Left ventricle myocardium inferior (tissue), 1 donor: ENCODE measurements at regions not wholly inside any gene's neighbourhood (a gene's known extent, or its start where the extent isn't known, plus 50 kb on each side); places are given as distances from the start of the nearest gene placed in this dataset.
"Not testable (repeated sequence)": the region's sequence is repeated elsewhere in the genome, so short reads cannot be mapped to it uniquely, and the experiment has no call there.

Experiments used
- DNase-seq: peaks from one replicate; pipeline ENCODE4 v3.0.0-alpha.2; 2020
- H3K27ac ChIP-seq: fragments of 200-600 bp; replicated peaks from 2 replicates; pipeline ENCODE4 v1.8.0; 2021
- H3K27me3 ChIP-seq: fragments of 200-600 bp; 2 replicates; pipeline ENCODE4 v1.8.0; 2021; ENCODE audit warnings: low read depth
- H3K36me3 ChIP-seq: fragments of 200-600 bp; 2 replicates; pipeline ENCODE4 v1.8.0; 2021
- H3K4me1 ChIP-seq: fragments of 200-600 bp; 2 replicates; pipeline ENCODE4 v1.8.0; 2021
- H3K4me3 ChIP-seq: fragments of 200-600 bp; 2 replicates; pipeline ENCODE4 v1.8.0; 2021; ENCODE audit warnings: mild to moderate bottlenecking, moderate library complexity
- H3K9me3 ChIP-seq: fragments of 200-600 bp; replicated peaks from 2 replicates; pipeline ENCODE4 v1.8.0; 2021
- CTCF ChIP-seq: fragments of 200-600 bp; IDR thresholded peaks from 2 replicates; pipeline ENCODE4 v1.8.0; 2021; ENCODE audit warnings: antibody characterized with exemption, mild to moderate bottlenecking, borderline replicate concordance
- intact Hi-C: fragments of 100-400 bp; cut with micrococcal nuclease; formaldehyde crosslinking; loops from one replicate; pipeline ENCODE4 v1.11.0; 2022
- donor health status: DM: no; HTN: yes; CAD: no; lungs with severe emphysema.

DNA sequence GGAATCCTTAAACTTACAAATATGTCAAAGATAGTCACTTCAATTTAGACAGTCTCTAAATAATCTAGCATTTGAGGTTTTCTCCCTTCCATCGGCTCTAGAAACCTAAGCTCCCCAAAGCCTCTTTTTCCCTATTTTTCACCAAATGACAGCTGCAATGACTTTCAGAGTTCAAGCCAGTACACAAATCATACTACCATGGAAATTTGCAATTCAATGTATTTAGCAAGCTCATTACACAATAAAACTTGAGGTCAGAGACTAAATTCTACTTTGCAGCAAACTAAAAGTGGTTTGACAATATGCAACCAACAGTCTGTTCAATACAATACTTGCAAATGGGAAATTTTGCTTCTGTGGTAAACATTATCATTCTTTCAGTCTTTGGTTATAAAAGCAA, 80.3 kb downstream of the SKIDA1 start:
- peaks cover 12% of the 10 kb centered on the region for H3K9me3 ChIP-seq
- H3K4me1 ChIP-seq: no peaks in the 10 kb centered on the region
- no peaks in the 10 kb centered on the region for H3K27me3 ChIP-seq
- H3K36me3 ChIP-seq: no peaks in the 10 kb centered on the region
- no peak overlapping the region for H3K27ac ChIP-seq
- no peak overlapping the region for H3K4me3 ChIP-seq
- DNase-seq: no peak
- no peak for TF ChIP-seq CTCF
- intact Hi-C loops: no loop called here

DNA sequence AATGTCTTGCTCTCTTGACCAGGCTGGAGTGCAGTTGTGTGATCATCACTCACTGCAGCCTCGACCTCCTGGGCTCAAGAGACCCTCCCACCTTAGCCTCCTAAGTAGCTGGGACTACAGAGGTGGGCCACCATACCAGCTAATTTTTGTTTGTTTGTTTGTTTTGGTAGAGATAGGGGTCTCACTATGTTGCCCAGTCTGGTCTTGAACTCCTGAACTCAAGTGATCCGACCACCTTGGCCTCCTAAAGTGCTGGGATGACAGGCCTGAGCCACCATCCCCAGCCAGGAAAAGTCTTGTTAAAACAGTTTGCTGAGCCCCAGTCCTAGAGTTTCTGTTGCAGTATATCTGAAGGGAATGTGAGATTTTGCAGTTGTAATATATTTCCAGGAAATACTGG, 83.9 kb downstream of the SKIDA1 start:
- Histone ChIP-seq H3K27ac (no peak overlapping the region), H3K27me3 (no peaks in the 10 kb centered on the region), H3K4me3 (no peak overlapping the region), H3K9me3 (no peaks in the 10 kb centered on the region), H3K4me1 (no peaks in the 10 kb centered on the region), H3K36me3 (no peaks in the 10 kb centered on the region)
- no peak for DNase-seq
- intact Hi-C loops: no loop called here
- no peak for TF ChIP-seq CTCF

DNA sequence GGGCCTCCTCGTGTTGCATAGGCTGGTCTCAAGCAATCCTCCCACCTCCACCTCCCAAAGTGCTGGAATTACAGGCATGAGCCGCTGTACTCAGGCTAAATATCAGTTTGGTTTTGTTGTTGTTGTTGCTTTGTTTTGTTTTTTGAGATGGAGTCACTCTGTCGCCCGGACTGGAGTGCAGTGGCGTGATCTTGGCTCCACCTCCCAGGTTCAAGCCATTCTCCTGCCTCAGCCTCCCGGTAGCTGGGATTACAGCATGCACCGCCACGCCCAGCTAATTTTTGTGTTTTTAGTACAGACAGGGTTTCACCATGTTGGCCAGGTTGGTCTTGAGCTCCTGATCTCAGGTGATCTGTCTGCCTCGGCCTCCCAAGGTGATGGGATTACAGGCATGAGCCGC, 86.6 kb downstream of the SKIDA1 start:
- H3K4me3 ChIP-seq, DNase-seq, H3K27me3 ChIP-seq, H3K9me3 ChIP-seq, H3K4me1 ChIP-seq, intact Hi-C loops, H3K27ac ChIP-seq, H3K36me3 ChIP-seq: not testable (repeated sequence)

GRCh38 chr10:21437770-21438382, 87.6 kb downstream of the SKIDA1 start:
- H3K27me3 ChIP-seq: no peaks in the 10 kb centered on the region
- no peak for TF ChIP-seq CTCF
- intact Hi-C loops: no loop called here
- H3K36me3 ChIP-seq: no peaks in the 10 kb centered on the region
- no peaks in the 10 kb centered on the region for H3K4me1 ChIP-seq
- no peak overlapping the region for H3K27ac ChIP-seq
- H3K4me3 ChIP-seq: no peak overlapping the region
- no peaks in the 10 kb centered on the region for H3K9me3 ChIP-seq
- no peak for DNase-seq

DNA sequence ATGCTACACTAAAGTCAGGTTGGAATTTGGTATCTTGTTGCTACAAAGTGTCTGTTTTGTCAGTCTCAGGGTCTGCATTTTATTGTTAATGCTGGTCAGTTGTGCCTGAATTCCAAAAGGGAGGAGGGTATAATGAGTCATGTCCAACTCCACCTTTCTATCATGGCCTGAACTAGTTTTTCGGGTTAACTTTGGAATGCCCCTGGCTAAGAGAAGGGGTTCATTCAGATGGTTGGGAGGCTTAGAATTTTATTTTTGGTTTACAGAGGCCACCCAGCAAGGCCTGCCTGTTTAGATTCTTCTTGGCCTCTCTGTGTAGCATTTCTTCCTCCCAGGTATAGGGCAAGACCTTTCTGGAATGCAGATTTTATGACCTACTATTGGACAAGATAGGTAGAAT, 93.2 kb downstream of the SKIDA1 start:
- Histone ChIP-seq H3K27me3 (no peaks in the 10 kb centered on the region), H3K27ac (no peak overlapping the region), H3K36me3 (no peaks in the 10 kb centered on the region), H3K4me3 (no peak overlapping the region), H3K4me1 (no peaks in the 10 kb centered on the region), H3K9me3 (peaks cover 8% of the 10 kb centered on the region)
- no peak for DNase-seq
- intact Hi-C loops: no loop called here
- TF ChIP-seq CTCF: no peak

DNA sequence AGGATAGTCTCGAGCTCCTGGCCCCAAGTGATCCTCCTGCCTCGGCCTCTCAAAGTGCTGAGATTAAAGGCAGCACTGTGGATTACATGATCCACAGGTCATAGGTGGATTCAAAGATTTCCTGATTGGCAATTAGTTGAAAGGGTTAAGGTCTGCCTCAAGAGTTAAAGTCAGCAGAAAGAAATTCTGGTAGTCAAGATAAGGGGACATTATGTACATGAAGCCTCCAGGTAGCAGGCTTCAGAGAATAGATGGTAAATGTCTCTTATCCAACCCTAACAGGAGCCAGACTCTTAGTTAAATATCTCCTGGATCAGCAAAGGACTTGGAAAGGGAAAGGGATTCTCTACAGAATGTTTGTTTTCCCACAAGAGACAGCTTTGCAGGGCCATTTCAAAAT, 93.7 kb downstream of the SKIDA1 start:
- intact Hi-C loops: no loop called here
- H3K4me1 ChIP-seq: no peaks in the 10 kb centered on the region
- TF ChIP-seq CTCF: no peak
- H3K4me3 ChIP-seq: no peak overlapping the region
- no peak overlapping the region for H3K27ac ChIP-seq
- H3K9me3 ChIP-seq: peaks cover 13% of the 10 kb centered on the region
- no peaks in the 10 kb centered on the region for H3K36me3 ChIP-seq
- H3K27me3 ChIP-seq: no peaks in the 10 kb centered on the region
- no peak for DNase-seq
